SK-N-MC (cell line): ENCODE measurements at regions not wholly inside any gene's neighbourhood (a gene's known extent, or its start where the extent isn't known, plus 50 kb on each side); places are given as distances from the start of the nearest gene placed in this dataset.

Experiments used
- EZH2 ChIP-seq: fragments of 200-600 bp; sonication (generic); IDR thresholded peaks from one replicate; pipeline ENCODE4 v1.6.1; 2017; ENCODE audit warnings: antibody characterized with exemption
- POLR2AphosphoS5 ChIP-seq: IDR thresholded peaks from 2 replicates; pipeline ENCODE4 v1.6.1; 2012; ENCODE audit warnings: mild to moderate bottlenecking, low read depth, low read length, borderline replicate concordance

GRCh38 chr5:2591777-2592453 lies 159.6 kb downstream of the IRX2 start:
- TF ChIP-seq POLR2AphosphoS5: no peak
- no peak for TF ChIP-seq EZH2
